ENCODE measurements at regions not wholly inside any gene's neighbourhood (a gene's known extent, or its start where the extent isn't known, plus 50 kb on each side); places are given as distances from the start of the nearest gene placed in this dataset.

GRCh38 chr6:54463354-54464024 is 155.2 kb downstream of the TINAG start:
- peak overlapping the region; percentile 58 for H3K27ac ChIP-seq (ENCODE audit: low read depth, low read length, poor library complexity, severe bottlenecking)
- CTCF ChIA-PET, result no interaction called here
- H3K27me3 ChIP-seq (replicated peaks; ENCODE audit: insufficient read depth, low read depth, low read length, poor library complexity), result no peaks in the 10 kb centered on the region
- DNase-seq (ENCODE audit: low spot score), result no peak
- POLR2A ChIA-PET (ENCODE audit: low non-redundant PET), result no interaction called here
- TF ChIP-seq, protein P1, sequence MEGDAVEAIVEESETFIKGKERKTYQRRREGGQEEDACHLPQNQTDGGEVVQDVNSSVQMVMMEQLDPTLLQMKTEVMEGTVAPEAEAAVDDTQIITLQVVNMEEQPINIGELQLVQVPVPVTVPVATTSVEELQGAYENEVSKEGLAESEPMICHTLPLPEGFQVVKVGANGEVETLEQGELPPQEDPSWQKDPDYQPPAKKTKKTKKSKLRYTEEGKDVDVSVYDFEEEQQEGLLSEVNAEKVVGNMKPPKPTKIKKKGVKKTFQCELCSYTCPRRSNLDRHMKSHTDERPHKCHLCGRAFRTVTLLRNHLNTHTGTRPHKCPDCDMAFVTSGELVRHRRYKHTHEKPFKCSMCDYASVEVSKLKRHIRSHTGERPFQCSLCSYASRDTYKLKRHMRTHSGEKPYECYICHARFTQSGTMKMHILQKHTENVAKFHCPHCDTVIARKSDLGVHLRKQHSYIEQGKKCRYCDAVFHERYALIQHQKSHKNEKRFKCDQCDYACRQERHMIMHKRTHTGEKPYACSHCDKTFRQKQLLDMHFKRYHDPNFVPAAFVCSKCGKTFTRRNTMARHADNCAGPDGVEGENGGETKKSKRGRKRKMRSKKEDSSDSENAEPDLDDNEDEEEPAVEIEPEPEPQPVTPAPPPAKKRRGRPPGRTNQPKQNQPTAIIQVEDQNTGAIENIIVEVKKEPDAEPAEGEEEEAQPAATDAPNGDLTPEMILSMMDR (conservative IDR thresholded peaks at IDR 0.05; ENCODE audit: low read depth, low read length), result no peak
- TF ChIP-seq EZH2 (IDR thresholded peaks at IDR 0.05; ENCODE audit: borderline replicate concordance, low read depth, low read length, poor library complexity, severe bottlenecking), result no peak
- H3K9me3 ChIP-seq (ENCODE audit: low read depth, low read length, poor library complexity, severe bottlenecking), result no peaks in the 10 kb centered on the region
- no peak overlapping the region for H3K4me3 ChIP-seq (ENCODE audit: low read depth, low read length, poor library complexity, severe bottlenecking)
- peaks cover 31% of the 10 kb centered on the region for H3K4me1 ChIP-seq (ENCODE audit: insufficient read depth, low read length, poor library complexity, severe bottlenecking)
- BruUV-seq (replicated peaks), result no TSS peak
- intact Hi-C loops (cut with micrococcal nuclease; ENCODE audit: unreplicated experiment), result loop anchor here (2.0 to 10.0 kb wide), 2 partner anchors 99 to 395 kb away; no protein-coding TSS in a partner anchor
- no peaks in the 10 kb centered on the region for H3K36me3 ChIP-seq (ENCODE audit: insufficient read depth, low read length, poor library complexity, severe bottlenecking)

- DNase-seq (ENCODE audit: low spot score), result peak; percentile 88
- ChIA-PET CTCF (interaction anchor here (1.0 kb wide), 1 partner anchor 479 kb away, joined by 4 read pairs; no protein-coding TSS in a partner anchor), POLR2A (ENCODE audit: low non-redundant PET) (no interaction called here)
- Histone ChIP-seq H3K27ac (ENCODE audit: low read depth, low read length, poor library complexity, severe bottlenecking) (peak overlapping the region; percentile 93), H3K27me3 (replicated peaks; ENCODE audit: insufficient read depth, low read depth, low read length, poor library complexity) (no peaks in the 10 kb centered on the region), H3K4me1 (ENCODE audit: insufficient read depth, low read length, poor library complexity, severe bottlenecking) (peaks cover 31% of the 10 kb centered on the region), H3K9me3 (ENCODE audit: low read depth, low read length, poor library complexity, severe bottlenecking) (no peaks in the 10 kb centered on the region), H3K36me3 (ENCODE audit: insufficient read depth, low read length, poor library complexity, severe bottlenecking) (no peaks in the 10 kb centered on the region), H3K4me3 (ENCODE audit: low read depth, low read length, poor library complexity, severe bottlenecking) (no peak overlapping the region)
- TF ChIP-seq, protein P1 (conservative IDR thresholded peaks at IDR 0.05; ENCODE audit: low read depth, low read length), result no peak
- no TSS peak for BruUV-seq (replicated peaks)
- intact Hi-C loops (cut with micrococcal nuclease; ENCODE audit: unreplicated experiment), result loop anchor here (1.0 to 10.0 kb wide), 4 partner anchors 101 to 479 kb away; no protein-coding TSS in a partner anchor
Measured at GRCh38 chr6:54465649-54466300, 157.5 kb downstream of the TINAG start.

DNA sequence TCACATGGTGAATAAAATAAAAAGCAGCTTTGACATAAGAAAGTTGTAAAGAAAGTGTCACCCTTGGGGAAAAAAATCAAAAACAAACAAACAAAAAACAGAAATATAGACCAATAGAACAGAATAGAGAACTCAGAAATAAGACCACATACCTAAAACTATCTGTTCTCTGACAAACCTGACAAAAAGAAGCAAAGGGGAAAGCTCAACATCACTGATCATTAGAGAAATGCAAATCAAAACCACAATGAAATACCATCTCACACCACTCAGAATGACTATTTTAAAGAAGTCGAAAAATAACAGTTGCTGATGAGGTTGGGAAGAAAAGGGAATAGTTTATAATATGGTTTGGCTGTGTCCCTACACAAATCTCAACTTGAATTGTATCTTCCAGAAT is 159.1 kb downstream of the TINAG start:
- Histone ChIP-seq H3K27me3 (replicated peaks; ENCODE audit: insufficient read depth, low read depth, low read length, poor library complexity) (no peaks in the 10 kb centered on the region), H3K36me3 (ENCODE audit: insufficient read depth, low read length, poor library complexity, severe bottlenecking) (no peaks in the 10 kb centered on the region), H3K27ac (ENCODE audit: low read depth, low read length, poor library complexity, severe bottlenecking) (peak overlapping the region; percentile 89), H3K4me3 (ENCODE audit: low read depth, low read length, poor library complexity, severe bottlenecking) (no peak overlapping the region), H3K4me1 (ENCODE audit: insufficient read depth, low read length, poor library complexity, severe bottlenecking) (peaks cover 31% of the 10 kb centered on the region), H3K9me3 (ENCODE audit: low read depth, low read length, poor library complexity, severe bottlenecking) (no peaks in the 10 kb centered on the region)
- no peak for TF ChIP-seq EZH2 (IDR thresholded peaks at IDR 0.05; ENCODE audit: borderline replicate concordance, low read depth, low read length, poor library complexity, severe bottlenecking)
- TF ChIP-seq, protein P1 (conservative IDR thresholded peaks at IDR 0.05; ENCODE audit: low read depth, low read length), result no peak
- CTCF ChIA-PET, result no interaction called here
- BruUV-seq (replicated peaks), result no TSS peak
- POLR2A ChIA-PET (ENCODE audit: low non-redundant PET), result no interaction called here
- intact Hi-C loops (cut with micrococcal nuclease; ENCODE audit: unreplicated experiment), result loop anchor here (5.0 to 10.0 kb wide), 2 partner anchors 103 to 175 kb away; no protein-coding TSS in a partner anchor
- DNase-seq (ENCODE audit: low spot score), result no peak
